Psoas muscle (tissue), 7 donors: ENCODE measurements at regions not wholly inside any gene's neighbourhood (a gene's known extent, or its start where the extent isn't known, plus 50 kb on each side); places are given as distances from the start of the nearest gene placed in this dataset.

ENCODE experiments used
- ATAC-seq, 4 donors: fragments of 200-7000 bp; cut with Tn5 transposase; one replicate each; pipeline ENCODE4 v1.9.1; 2020; ENCODE audit warnings: moderate library complexity in 3 of 4, mild to moderate bottlenecking in 2 of 4
- DNase-seq, 2 donors: peaks; one replicate each; pipeline ENCODE4 v3.0.0-alpha.2; 2020
- H3K27ac ChIP-seq: fragments of 200-600 bp; one replicate; pipeline ENCODE4 v1.8.0; 2022
- H3K27me3 ChIP-seq, 3 donors: fragments of 200-600 bp in 1 of 3; one replicate each; pipeline versions ENCODE4 v1.6.1 to v1.8.0; 2013 to 2022; ENCODE audit warnings: low read length in 2 of 3, mild to moderate bottlenecking in 2 of 3, moderate library complexity in 1 of 3; ENCODE audit not compliant: insufficient read depth in 3 of 3
- H3K36me3 ChIP-seq, 2 donors: fragments of 200-600 bp in 1 of 2; one replicate each; pipeline versions ENCODE4 v1.6.1 to v1.8.0; 2013 to 2022; ENCODE audit warnings: low read depth in 1 of 2, mild to moderate bottlenecking in 1 of 2, moderate library complexity in 1 of 2; ENCODE audit not compliant: insufficient read depth in 1 of 2
- H3K4me1 ChIP-seq: fragments of 200-600 bp; one replicate; pipeline ENCODE4 v1.8.0; 2022
- H3K4me3 ChIP-seq: fragments of 200-600 bp; one replicate; pipeline ENCODE4 v1.8.0; 2022; ENCODE audit warnings: mild to moderate bottlenecking
- H3K9me3 ChIP-seq: fragments of 200-600 bp; one replicate; pipeline ENCODE4 v1.8.0; 2022
- WGBS, 3 donors: extraction: QIAGEN DNeasy Blood & Tissue Kit; methylation state at CpG; one replicate each; pipeline versions ENCODE4 v1.1.6 to v1.1.7; 2013; 5-methylcytosine and 5-hydroxymethylcytosine counted together
- intact Hi-C, 2 donors: fragments of 100-400 bp; cut with DNase I; formaldehyde crosslinking; loops; one replicate each; pipeline versions ENCODE4 v1.11.0 to v1.14.2; 2022
- TF ChIP-seq, protein P1 (sequence below): fragments of 200-600 bp; IDR thresholded peaks from one replicate; pipeline ENCODE4 v1.8.0; 2022; ENCODE audit warnings: antibody characterized with exemption
- donor health status: healthy with polysubstance abuse.
- donor health status: DM: no; HTN: no; CAD: no; lungs with moderate emphysema.
- donor health status: Bipolar disorder and iron deficiency.
- donor health status: healthy.
- donor health status: DM: yes; HTN: yes; CAD: no.
- donor health status: DM: no; HTN: no; CAD: no.
- donor health status: DM: yes; HTN: yes; CAD: no.

DNA sequence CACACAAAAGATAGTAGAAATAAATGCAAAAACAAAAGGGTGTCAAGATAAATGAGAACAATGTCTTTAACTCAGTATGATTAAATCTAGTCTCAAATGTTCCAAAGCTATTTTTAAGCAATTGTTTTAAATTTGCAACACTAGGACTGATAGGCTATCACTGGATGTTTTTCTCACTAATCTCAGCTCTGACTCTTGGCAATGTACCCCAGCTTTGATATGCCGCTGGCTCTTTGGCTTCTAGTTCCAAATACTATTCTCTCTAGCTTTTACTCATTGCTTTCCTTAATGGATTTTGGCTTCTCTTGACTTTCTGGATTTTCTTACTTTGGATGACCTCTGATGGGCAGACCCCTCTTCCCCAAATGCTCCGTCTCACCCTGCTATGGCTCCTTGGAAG, 116.0 kb upstream of the SLC35B3 start:
- Histone ChIP-seq H3K27ac (no peak overlapping the region), H3K27me3 (no peaks in the 10 kb centered on the region), H3K36me3 (no peaks in the 10 kb centered on the region), H3K9me3 (no peaks in the 10 kb centered on the region), H3K4me1 (peaks cover 2% of the 10 kb centered on the region), H3K4me3 (no peak overlapping the region)
- TF ChIP-seq, protein P1, sequence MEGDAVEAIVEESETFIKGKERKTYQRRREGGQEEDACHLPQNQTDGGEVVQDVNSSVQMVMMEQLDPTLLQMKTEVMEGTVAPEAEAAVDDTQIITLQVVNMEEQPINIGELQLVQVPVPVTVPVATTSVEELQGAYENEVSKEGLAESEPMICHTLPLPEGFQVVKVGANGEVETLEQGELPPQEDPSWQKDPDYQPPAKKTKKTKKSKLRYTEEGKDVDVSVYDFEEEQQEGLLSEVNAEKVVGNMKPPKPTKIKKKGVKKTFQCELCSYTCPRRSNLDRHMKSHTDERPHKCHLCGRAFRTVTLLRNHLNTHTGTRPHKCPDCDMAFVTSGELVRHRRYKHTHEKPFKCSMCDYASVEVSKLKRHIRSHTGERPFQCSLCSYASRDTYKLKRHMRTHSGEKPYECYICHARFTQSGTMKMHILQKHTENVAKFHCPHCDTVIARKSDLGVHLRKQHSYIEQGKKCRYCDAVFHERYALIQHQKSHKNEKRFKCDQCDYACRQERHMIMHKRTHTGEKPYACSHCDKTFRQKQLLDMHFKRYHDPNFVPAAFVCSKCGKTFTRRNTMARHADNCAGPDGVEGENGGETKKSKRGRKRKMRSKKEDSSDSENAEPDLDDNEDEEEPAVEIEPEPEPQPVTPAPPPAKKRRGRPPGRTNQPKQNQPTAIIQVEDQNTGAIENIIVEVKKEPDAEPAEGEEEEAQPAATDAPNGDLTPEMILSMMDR: no peak
- ATAC-seq (no peak), DNase-seq (no peak)
- intact Hi-C loops: no loop called here
- 66 to 76% (median 74%) methylated on average over 2 of the region's 2 CpGs for WGBS, 3 donors

DNA sequence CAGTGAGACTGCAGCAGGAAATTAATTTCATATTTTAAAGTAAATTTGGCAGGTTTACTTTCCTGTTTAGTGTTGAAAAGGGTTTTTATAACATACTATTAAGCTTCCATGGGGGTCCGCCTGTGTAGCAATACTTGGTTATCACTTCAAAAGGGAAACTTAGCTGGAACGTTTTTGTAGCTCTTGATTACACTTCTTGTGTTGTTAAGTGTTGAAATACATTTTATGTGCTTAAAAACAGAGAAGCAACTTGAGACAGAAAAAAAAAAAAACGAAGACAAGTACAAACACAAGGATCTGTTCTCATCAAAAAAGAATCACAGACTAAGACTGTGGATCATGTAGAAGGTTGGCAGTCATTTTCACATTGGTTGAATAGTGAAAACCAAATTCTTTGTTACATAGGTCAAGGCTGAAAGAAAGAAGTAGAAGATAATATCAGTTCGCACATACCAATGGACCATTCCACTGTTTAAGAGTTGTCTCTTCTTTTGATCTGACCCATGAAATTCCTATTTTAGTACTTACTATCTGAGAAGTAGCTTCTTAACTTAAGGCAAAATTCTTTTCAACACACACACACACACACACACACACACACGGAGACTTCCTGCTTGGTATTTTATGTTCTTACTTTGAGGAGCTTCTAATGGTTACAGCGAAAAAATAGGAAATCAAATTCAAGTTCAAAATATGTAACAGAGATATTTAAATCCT, 113.9 kb upstream of the SLC35B3 start:
- no peaks in the 10 kb centered on the region for H3K4me1 ChIP-seq
- intact Hi-C loops: no loop called here
- H3K27me3 ChIP-seq: no peaks in the 10 kb centered on the region
- no peaks in the 10 kb centered on the region for H3K9me3 ChIP-seq
- no peak for DNase-seq
- ATAC-seq: no peak
- H3K4me3 ChIP-seq: no peak overlapping the region
- WGBS, 3 donors: 53 to 54% (median 54%) methylated on average over 6 of the region's 6 CpGs
- H3K36me3 ChIP-seq: no peaks in the 10 kb centered on the region
- TF ChIP-seq, protein P1: no peak
- H3K27ac ChIP-seq: no peak overlapping the region

DNA sequence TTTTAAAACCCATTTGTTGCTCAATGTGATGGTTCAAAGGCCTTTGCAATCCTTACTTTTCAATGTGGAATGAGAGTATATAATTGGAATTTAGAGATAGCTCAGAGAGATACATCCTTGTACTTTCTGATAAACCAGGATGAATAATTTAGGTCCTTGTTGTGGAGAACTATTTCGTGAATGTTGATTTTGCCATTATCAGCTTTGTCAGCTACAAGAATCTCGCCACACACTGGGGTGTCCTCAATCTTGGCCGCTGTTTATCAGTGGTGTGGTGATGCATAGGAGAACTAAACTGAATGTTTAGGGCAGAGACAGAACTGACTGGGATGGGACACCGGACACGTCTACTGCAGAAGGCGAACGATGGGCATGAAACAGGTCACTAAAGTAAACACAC, 111.2 kb upstream of the SLC35B3 start:
- ATAC-seq: no peak
- Histone ChIP-seq H3K9me3 (no peaks in the 10 kb centered on the region), H3K4me1 (no peaks in the 10 kb centered on the region), H3K36me3 (no peaks in the 10 kb centered on the region), H3K27me3 (no peaks in the 10 kb centered on the region), H3K4me3 (no peak overlapping the region), H3K27ac (no peak overlapping the region)
- TF ChIP-seq, protein P1: no peak
- 87 to 88% (median 88%) methylated on average over 7 of the region's 7 CpGs for WGBS, 3 donors
- intact Hi-C loops: no loop called here
- DNase-seq: no peak

DNA sequence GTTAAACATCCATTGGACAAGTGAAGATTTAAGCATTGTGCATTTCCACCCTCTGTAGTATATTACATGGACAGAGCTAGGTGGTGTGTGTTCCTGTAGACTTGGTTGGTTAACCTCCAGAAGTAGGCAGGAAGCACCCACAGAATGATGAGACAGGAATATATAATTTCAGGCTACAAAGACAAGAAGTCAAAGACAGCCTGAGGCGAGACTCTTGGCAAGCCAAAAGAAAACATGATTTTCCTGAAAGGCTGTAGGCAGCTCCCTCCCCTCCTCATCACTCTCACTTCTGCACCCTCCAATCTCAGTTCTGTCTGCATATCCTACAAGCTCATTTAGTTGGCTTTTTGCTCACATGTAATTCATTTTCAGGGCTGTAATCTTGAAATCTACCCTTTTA, 110.0 kb upstream of the SLC35B3 start:
- 70 to 86% (median 81%) methylated on average over 1 of the region's 1 CpG for WGBS, 3 donors
- intact Hi-C loops: no loop called here

More for the DNA sequence above, 110.0 kb upstream of the SLC35B3 start:
- Histone ChIP-seq H3K27me3 (no peaks in the 10 kb centered on the region), H3K9me3 (peaks cover 3% of the 10 kb centered on the region), H3K4me1 (no peaks in the 10 kb centered on the region), H3K36me3 (no peaks in the 10 kb centered on the region), H3K4me3 (no peak overlapping the region), H3K27ac (no peak overlapping the region)
- DNase-seq: no peak
- TF ChIP-seq, protein P1: no peak
- no peak for ATAC-seq
